Upper lobe of left lung (tissue), 6 donors: ENCODE measurements at regions not wholly inside any gene's neighbourhood (a gene's known extent, or its start where the extent isn't known, plus 50 kb on each side); places are given as distances from the start of the nearest gene placed in this dataset.

Experiments
- ATAC-seq, 2 donors: fragments of 200-7000 bp; cut with Tn5 transposase; one replicate each; pipeline ENCODE4 v1.9.1; 2022; ENCODE audit warnings: mild to moderate bottlenecking in 2 of 2, moderate library complexity in 2 of 2; ENCODE audit not compliant: low FRiP score in 2 of 2
- DNase-seq, 2 donors: peaks; one replicate each; pipeline ENCODE4 v3.0.0-alpha.2; 2019 to 2020
- H3K27ac ChIP-seq, 4 donors: fragments of 200-600 bp; sonication (generic); one replicate each; pipeline ENCODE4 v1.5.1; 2016 to 2019
- H3K27me3 ChIP-seq, 4 donors: fragments of 200-600 bp; sonication (generic); one replicate each; pipeline ENCODE4 v1.5.1; 2017 to 2019
- H3K36me3 ChIP-seq, 4 donors: fragments of 200-600 bp; sonication (generic); one replicate each; pipeline ENCODE4 v1.5.1; 2016 to 2019
- H3K4me1 ChIP-seq, 4 donors: fragments of 200-600 bp; sonication (generic); one replicate each; pipeline ENCODE4 v1.5.1; 2018 to 2019
- H3K4me3 ChIP-seq, 4 donors: fragments of 200-600 bp; sonication (generic); one replicate each; pipeline ENCODE4 v1.5.1; 2017 to 2019; ENCODE audit warnings: mild to moderate bottlenecking in 2 of 4, moderate library complexity in 1 of 4
- H3K9me3 ChIP-seq, 4 donors: fragments of 200-600 bp; sonication (generic); one replicate each; pipeline ENCODE4 v1.5.1; 2018 to 2019
- CTCF ChIP-seq, 6 experiments: fragments of 450-650 bp in 4 of 6; fragments of 200-600 bp in 2 of 6; sonication (generic) in 2 of 6; IDR thresholded peaks; one replicate each; pipeline ENCODE4 v1.5.1; 2016 to 2019; ENCODE audit warnings: antibody characterized with exemption in 6 of 6
- EP300 ChIP-seq, 4 donors: sonication (generic); formaldehyde crosslinking; IDR thresholded peaks; one replicate each; pipeline ENCODE4 v1.5.1; 2017; ENCODE audit warnings: antibody characterized with exemption in 4 of 4, control low read depth in 2 of 4
- POLR2A ChIP-seq, 4 donors: fragments of 450-650 bp; IDR thresholded peaks; one replicate each; pipeline ENCODE4 v1.5.1; 2016 to 2017; ENCODE audit warnings: antibody characterized with exemption in 4 of 4, mild to moderate bottlenecking in 2 of 4
- POLR2AphosphoS5 ChIP-seq, 2 donors: sonication (generic); formaldehyde crosslinking; IDR thresholded peaks; one replicate each; pipeline ENCODE4 v1.5.1; 2017; ENCODE audit warnings: antibody characterized with exemption in 2 of 2
- WGBS, 2 donors: methylation state at CpG; one replicate each; pipeline ENCODE4 v1.1.5; 2017 to 2018; 5-methylcytosine and 5-hydroxymethylcytosine counted together
- donor health status: DM: no; HTN: no; CAD: no; lungs with moderate emphysema.
- donor health status: DM: no; HTN: yes; CAD: no; lungs with severe emphysema.

DNA sequence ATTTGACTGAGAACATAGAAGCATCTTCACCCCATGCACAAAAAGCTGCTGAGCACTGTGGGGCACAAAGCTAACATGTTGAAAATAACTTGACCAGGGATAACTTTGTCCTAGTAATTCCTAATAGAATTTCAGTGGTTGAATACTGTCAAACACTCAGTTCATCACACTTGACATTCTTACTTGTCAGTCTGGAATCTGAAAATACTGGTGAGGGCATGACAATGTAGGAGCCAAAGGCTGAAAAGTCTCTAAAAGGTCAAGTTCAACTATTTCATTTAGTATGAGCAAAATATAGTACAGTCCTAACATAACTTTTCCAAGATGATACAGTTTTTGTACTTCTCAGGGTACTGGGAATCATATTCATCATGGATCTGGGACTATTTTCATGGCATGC lies 504.4 kb upstream of the LMO3 start:
- no peaks in the 10 kb centered on the region for H3K4me1 ChIP-seq
- no peaks in the 10 kb centered on the region for H3K27me3 ChIP-seq
- no peak overlapping the region for H3K4me3 ChIP-seq
- no peaks in the 10 kb centered on the region for H3K9me3 ChIP-seq
- no peaks in the 10 kb centered on the region for H3K36me3 ChIP-seq
- H3K27ac ChIP-seq, result no peak overlapping the region
- TF ChIP-seq CTCF (IDR thresholded peaks at IDR 0.05) (no peak), EP300 (IDR thresholded peaks at IDR 0.05) (no peak), POLR2A (IDR thresholded peaks at IDR 0.05) (no peak), POLR2AphosphoS5 (IDR thresholded peaks at IDR 0.05) (no peak)
- DNase-seq, result no peak
- ATAC-seq, result no peak

GRCh38 chr12:17108877-17109541 lies 503.0 kb upstream of the LMO3 start:
- Histone ChIP-seq H3K36me3 (no peaks in the 10 kb centered on the region), H3K27me3 (no peaks in the 10 kb centered on the region), H3K27ac (no peak overlapping the region), H3K4me3 (no peak overlapping the region), H3K4me1 (no peaks in the 10 kb centered on the region), H3K9me3 (no peaks in the 10 kb centered on the region)
- TF ChIP-seq POLR2AphosphoS5 (IDR thresholded peaks at IDR 0.05) (no peak), CTCF (IDR thresholded peaks at IDR 0.05) (no peak), EP300 (IDR thresholded peaks at IDR 0.05) (no peak), POLR2A (IDR thresholded peaks at IDR 0.05) (no peak)
- DNase-seq (no peak), ATAC-seq (no peak)
- 59 to 64% methylated on average over 3 of the region's 3 CpGs for WGBS, 2 donors

DNA sequence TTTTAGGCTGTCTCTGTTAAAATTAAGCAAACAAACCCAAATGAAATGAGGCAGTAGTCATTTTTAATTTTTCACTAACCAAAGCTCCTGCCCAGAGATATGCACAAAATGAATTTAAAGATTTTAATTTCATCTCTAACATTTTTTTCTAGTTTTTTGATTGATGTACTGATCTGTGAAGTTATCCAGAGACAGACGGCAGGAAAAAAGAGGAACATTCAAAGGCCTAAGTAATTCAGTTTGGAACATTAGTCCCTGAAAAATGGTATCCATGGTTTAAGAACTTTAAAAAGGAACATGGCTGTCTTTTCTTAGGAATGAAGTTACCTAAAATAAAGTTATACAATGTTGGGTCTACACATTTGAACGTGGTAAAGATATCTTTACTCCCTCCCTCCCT lies 498.8 kb upstream of the LMO3 start:
- TF ChIP-seq POLR2A (IDR thresholded peaks at IDR 0.05), result no peak
- TF ChIP-seq POLR2AphosphoS5 (IDR thresholded peaks at IDR 0.05), result no peak
- no peak for TF ChIP-seq CTCF (IDR thresholded peaks at IDR 0.05)
- no peak for TF ChIP-seq EP300 (IDR thresholded peaks at IDR 0.05)
- ATAC-seq (no peak), DNase-seq (no peak)
- Histone ChIP-seq H3K27ac (no peak overlapping the region), H3K4me1 (no peaks in the 10 kb centered on the region), H3K27me3 (no peaks in the 10 kb centered on the region), H3K36me3 (no peaks in the 10 kb centered on the region), H3K9me3 (no peaks in the 10 kb centered on the region), H3K4me3 (no peak overlapping the region)
- 64 to 65% methylated on average over 2 of the region's 2 CpGs for WGBS, 2 donors

DNA sequence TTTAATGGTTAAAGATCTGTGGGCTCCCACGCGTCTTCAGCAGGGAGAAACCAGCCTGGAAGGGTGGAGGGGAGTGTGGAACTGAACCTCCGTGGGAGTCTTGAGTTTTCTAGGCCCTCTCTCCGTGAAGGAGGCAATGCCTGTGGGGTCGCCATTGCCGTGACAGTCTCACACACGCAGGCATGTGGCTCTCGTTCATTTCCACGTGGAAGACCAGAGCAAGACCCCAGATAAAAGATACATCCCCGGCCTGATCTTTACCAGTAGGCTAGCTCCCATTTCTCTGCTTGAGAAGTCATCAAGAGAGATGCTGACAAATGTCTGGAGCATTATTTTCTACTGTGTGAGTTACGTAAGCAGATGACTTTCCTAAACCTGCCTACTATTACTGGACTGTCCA lies 491.7 kb upstream of the LMO3 start:
- Histone ChIP-seq H3K36me3 (no peaks in the 10 kb centered on the region), H3K27me3 (no peaks in the 10 kb centered on the region), H3K27ac (no peak overlapping the region), H3K4me1 (no peaks in the 10 kb centered on the region), H3K4me3 (no peak overlapping the region), H3K9me3 (no peaks in the 10 kb centered on the region)
- DNase-seq (no peak), ATAC-seq (no peak)
- 86 to 87% methylated on average over 11 of the region's 11 CpGs for WGBS, 2 donors
- no peak for TF ChIP-seq CTCF (IDR thresholded peaks at IDR 0.05)
- no peak for TF ChIP-seq POLR2A (IDR thresholded peaks at IDR 0.05)
- TF ChIP-seq POLR2AphosphoS5 (IDR thresholded peaks at IDR 0.05), result no peak
- no peak for TF ChIP-seq EP300 (IDR thresholded peaks at IDR 0.05)

DNA sequence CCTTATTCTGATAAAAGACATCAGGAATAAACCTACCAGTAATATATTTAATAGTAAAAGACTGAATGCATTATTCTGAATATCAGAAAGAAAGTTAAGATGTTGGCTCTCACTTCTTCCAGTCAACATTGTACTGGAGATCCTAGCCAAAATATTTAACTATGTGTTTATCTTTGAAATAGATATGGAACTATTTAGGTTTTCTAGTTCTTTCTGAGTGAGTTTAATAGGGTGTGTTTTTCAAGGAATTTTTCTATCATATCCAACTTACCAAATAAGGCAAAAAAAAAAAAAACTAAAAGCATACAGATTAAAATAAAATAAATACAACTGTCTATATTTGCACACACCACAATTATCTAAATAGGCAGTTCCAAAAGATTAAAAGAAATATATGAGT lies 478.9 kb upstream of the LMO3 start:
- Histone ChIP-seq H3K36me3 (no peaks in the 10 kb centered on the region), H3K27ac (no peak overlapping the region), H3K4me3 (no peak overlapping the region), H3K4me1 (no peaks in the 10 kb centered on the region), H3K27me3 (no peaks in the 10 kb centered on the region), H3K9me3 (no peaks in the 10 kb centered on the region)
- ATAC-seq (no peak), DNase-seq (no peak)
- TF ChIP-seq EP300 (IDR thresholded peaks at IDR 0.05) (no peak), POLR2AphosphoS5 (IDR thresholded peaks at IDR 0.05) (no peak), CTCF (IDR thresholded peaks at IDR 0.05) (no peak)
